Activated naive CD4-positive, alpha-beta T cell treated with anti-CD3 and anti-CD28 coated beads for 36 hours (primary cell): ENCODE measurements at regions not wholly inside any gene's neighbourhood (a gene's known extent, or its start where the extent isn't known, plus 50 kb on each side); places are given as distances from the start of the nearest gene placed in this dataset.

Source experiments
- CTCF ChIA-PET: fragments of 350-600 bp; sonication (Branson Sonifier 250); formaldehyde crosslinking; loops from one replicate; lab custom pipeline; 2021; ENCODE audit warnings: antibody characterized with exemption; lab: Charles Lee
- DNase-seq: peaks from one replicate; pipeline ENCODE4 v3.0.0-alpha.2; 2020
- H3K27ac Mint-ChIP-seq: one replicate; pipeline ENCODE4 v1.8.0; 2021; ENCODE audit warnings: mild to moderate bottlenecking, mixed read lengths
- H3K27me3 Mint-ChIP-seq: one replicate; pipeline ENCODE4 v1.8.0; 2021; ENCODE audit warnings: low read depth, mixed read lengths
- H3K36me3 Mint-ChIP-seq: one replicate; pipeline ENCODE4 v1.8.0; 2021; ENCODE audit warnings: low read depth, mixed read lengths
- H3K4me1 Mint-ChIP-seq: one replicate; pipeline ENCODE4 v1.8.0; 2021; ENCODE audit warnings: low read depth, mixed read lengths
- H3K4me3 Mint-ChIP-seq: one replicate; pipeline ENCODE4 v1.8.0; 2021; ENCODE audit warnings: mild to moderate bottlenecking, moderate library complexity, mixed read lengths
- H3K9me3 Mint-ChIP-seq: one replicate; pipeline ENCODE4 v1.8.0; 2021; ENCODE audit warnings: mixed read lengths
- intact Hi-C: fragments of 100-400 bp; cut with micrococcal nuclease; formaldehyde crosslinking; loops from one replicate; pipeline ENCODE4 v1.15.1; 2023

GRCh38 chr9:86893811-86894490 is 53.4 kb downstream of the GAS1 start:
- intact Hi-C loops: no loop called here
- no peak for DNase-seq
- Mint-ChIP-seq H3K27ac (no peak overlapping the region), H3K9me3 (no peaks in the 10 kb centered on the region), H3K4me1 (no peaks in the 10 kb centered on the region), H3K4me3 (no peak overlapping the region), H3K27me3 (peaks cover 14% of the 10 kb centered on the region), H3K36me3 (no peaks in the 10 kb centered on the region)
- CTCF ChIA-PET: no interaction called here

DNA sequence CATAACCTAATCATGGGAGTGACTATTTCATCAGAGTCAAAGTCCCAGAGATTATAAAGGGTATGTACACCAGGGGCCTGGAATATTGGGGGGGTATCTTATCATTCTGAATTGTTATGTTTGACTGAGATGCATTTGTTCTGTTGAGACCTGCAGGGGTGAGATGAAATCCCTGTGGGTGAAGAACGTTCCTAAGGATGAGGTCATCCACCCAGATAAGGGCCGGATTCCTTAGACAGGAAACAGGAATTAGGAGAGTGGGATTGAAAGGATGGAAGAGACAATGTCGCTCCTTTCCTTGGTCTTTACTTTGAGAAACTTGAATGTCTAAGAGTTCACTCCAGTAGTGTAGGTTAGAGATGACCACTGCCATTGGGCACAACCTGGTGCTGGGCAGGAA is 54.7 kb downstream of the GAS1 start:
- H3K27ac Mint-ChIP-seq: no peak overlapping the region
- intact Hi-C loops: no loop called here

GRCh38 chr9:86891886-86892437 is 55.3 kb downstream of the GAS1 start:
- Mint-ChIP-seq H3K9me3 (no peaks in the 10 kb centered on the region), H3K4me1 (no peaks in the 10 kb centered on the region), H3K27me3 (peaks cover 7% of the 10 kb centered on the region), H3K27ac (no peak overlapping the region), H3K36me3 (no peaks in the 10 kb centered on the region), H3K4me3 (no peak overlapping the region)
- CTCF ChIA-PET: no interaction called here
- intact Hi-C loops: no loop called here
- DNase-seq: no peak

More for the DNA sequence above, 54.7 kb downstream of the GAS1 start:
- Mint-ChIP-seq H3K9me3 (no peaks in the 10 kb centered on the region), H3K4me1 (no peaks in the 10 kb centered on the region), H3K4me3 (no peak overlapping the region), H3K36me3 (no peaks in the 10 kb centered on the region), H3K27me3 (peaks cover 10% of the 10 kb centered on the region)
- no peak for DNase-seq
- CTCF ChIA-PET: no interaction called here

GRCh38 chr9:86891091-86891490 is 56.2 kb downstream of the GAS1 start:
- CTCF ChIA-PET: no interaction called here
- H3K4me3 Mint-ChIP-seq: no peak overlapping the region
- no peaks in the 10 kb centered on the region for H3K9me3 Mint-ChIP-seq
- no peak overlapping the region for H3K27ac Mint-ChIP-seq
- intact Hi-C loops: no loop called here
- no peaks in the 10 kb centered on the region for H3K4me1 Mint-ChIP-seq
- H3K36me3 Mint-ChIP-seq: no peaks in the 10 kb centered on the region
- H3K27me3 Mint-ChIP-seq: peaks cover 5% of the 10 kb centered on the region
- no peak for DNase-seq

DNA sequence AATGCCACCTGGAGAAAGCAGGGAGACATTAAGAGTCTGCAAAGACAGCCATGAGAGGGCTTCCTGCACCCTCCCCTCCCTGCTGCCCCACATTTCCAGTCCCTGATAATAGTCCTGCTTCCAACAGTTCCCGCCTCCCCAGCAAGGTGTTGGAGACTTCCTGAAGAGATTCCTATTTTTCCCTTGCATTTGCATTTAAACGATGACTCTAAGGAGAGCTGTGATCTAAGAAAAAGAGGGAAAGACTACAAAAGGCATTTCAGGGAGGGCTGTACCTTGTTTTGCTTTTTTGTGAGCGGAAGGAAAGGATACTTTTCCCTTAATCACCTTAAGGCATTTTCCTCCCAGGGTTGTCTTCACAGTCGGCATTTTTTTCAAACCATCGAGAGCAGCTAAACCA is 62.1 kb downstream of the GAS1 start:
- Mint-ChIP-seq H3K27me3 (peaks cover 3% of the 10 kb centered on the region), H3K9me3 (no peaks in the 10 kb centered on the region), H3K36me3 (no peaks in the 10 kb centered on the region), H3K27ac (no peak overlapping the region), H3K4me1 (no peaks in the 10 kb centered on the region), H3K4me3 (no peak overlapping the region)
- no peak for DNase-seq
- CTCF ChIA-PET: no interaction called here
- intact Hi-C loops: no loop called here

- Mint-ChIP-seq H3K9me3 (no peaks in the 10 kb centered on the region), H3K36me3 (no peaks in the 10 kb centered on the region), H3K27ac (no peak overlapping the region), H3K27me3 (peaks cover 16% of the 10 kb centered on the region), H3K4me1 (no peaks in the 10 kb centered on the region), H3K4me3 (no peak overlapping the region)
- no peak for DNase-seq
- CTCF ChIA-PET: no interaction called here
- intact Hi-C loops: no loop called here
These were observed 70.6 kb downstream of the GAS1 start for GRCh38 chr9:86876621-86877196.

- Mint-ChIP-seq H3K27ac (no peak overlapping the region), H3K36me3 (no peaks in the 10 kb centered on the region), H3K4me1 (no peaks in the 10 kb centered on the region), H3K27me3 (peaks cover 17% of the 10 kb centered on the region), H3K4me3 (no peak overlapping the region), H3K9me3 (no peaks in the 10 kb centered on the region)
- no peak for DNase-seq
- intact Hi-C loops: no loop called here
- CTCF ChIA-PET: no interaction called here
These were observed 78.7 kb downstream of the GAS1 start for GRCh38 chr9:86868616-86869015.

GRCh38 chr9:86867804-86868313 is 79.4 kb downstream of the GAS1 start:
- DNase-seq: no peak
- Mint-ChIP-seq H3K4me3 (no peak overlapping the region), H3K36me3 (no peaks in the 10 kb centered on the region), H3K27me3 (peaks cover 19% of the 10 kb centered on the region), H3K4me1 (no peaks in the 10 kb centered on the region), H3K9me3 (no peaks in the 10 kb centered on the region), H3K27ac (no peak overlapping the region)
- CTCF ChIA-PET: no interaction called here
- intact Hi-C loops: no loop called here

- peaks cover 21% of the 10 kb centered on the region for H3K27me3 Mint-ChIP-seq
- no peak overlapping the region for H3K4me3 Mint-ChIP-seq
- DNase-seq: no peak
- H3K4me1 Mint-ChIP-seq: no peaks in the 10 kb centered on the region
- intact Hi-C loops: no loop called here
- no peak overlapping the region for H3K27ac Mint-ChIP-seq
- CTCF ChIA-PET: no interaction called here
- no peaks in the 10 kb centered on the region for H3K36me3 Mint-ChIP-seq
- H3K9me3 Mint-ChIP-seq: no peaks in the 10 kb centered on the region
These were observed 81.4 kb downstream of the GAS1 start for GRCh38 chr9:86865952-86866351.

GRCh38 chr9:86860006-86860405 is 87.3 kb downstream of the GAS1 start:
- CTCF ChIA-PET: no interaction called here
- intact Hi-C loops: no loop called here

DNA sequence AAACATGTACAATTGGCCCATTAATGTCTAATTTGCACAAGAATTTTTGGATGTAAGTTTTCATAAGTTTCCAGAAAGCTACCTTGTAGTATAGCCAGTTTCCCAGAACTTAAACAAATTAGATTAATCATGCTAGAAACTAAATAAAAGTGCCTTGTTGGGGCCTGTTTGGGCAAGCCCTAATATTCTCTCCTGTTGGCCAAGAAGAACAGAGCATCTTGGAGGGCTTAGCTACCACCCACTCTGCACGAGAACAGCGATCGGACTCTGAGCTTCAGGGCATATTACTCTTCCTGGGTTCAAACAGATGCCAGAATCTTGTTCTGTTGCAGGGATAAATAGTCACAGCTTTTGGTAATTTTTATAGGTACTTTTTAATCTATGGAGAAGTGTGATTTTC is 88.2 kb downstream of the GAS1 start:
- DNase-seq: no peak
- Mint-ChIP-seq H3K4me1 (no peaks in the 10 kb centered on the region), H3K9me3 (no peaks in the 10 kb centered on the region), H3K36me3 (no peaks in the 10 kb centered on the region), H3K27ac (no peak overlapping the region), H3K27me3 (peaks cover 21% of the 10 kb centered on the region), H3K4me3 (no peak overlapping the region)
- intact Hi-C loops: no loop called here
- CTCF ChIA-PET: no interaction called here

More at GRCh38 chr9:86860006-86860405, 87.3 kb downstream of the GAS1 start:
- H3K4me3 Mint-ChIP-seq: no peak overlapping the region
- H3K27ac Mint-ChIP-seq: no peak overlapping the region
- H3K9me3 Mint-ChIP-seq: no peaks in the 10 kb centered on the region
- H3K4me1 Mint-ChIP-seq: no peaks in the 10 kb centered on the region
- DNase-seq: no peak
- H3K27me3 Mint-ChIP-seq: peaks cover 22% of the 10 kb centered on the region
- H3K36me3 Mint-ChIP-seq: no peaks in the 10 kb centered on the region

- Mint-ChIP-seq H3K27me3 (peaks cover 28% of the 10 kb centered on the region), H3K4me3 (no peak overlapping the region), H3K27ac (no peak overlapping the region), H3K36me3 (no peaks in the 10 kb centered on the region), H3K4me1 (no peaks in the 10 kb centered on the region), H3K9me3 (no peaks in the 10 kb centered on the region)
- no peak for DNase-seq
- intact Hi-C loops: no loop called here
- CTCF ChIA-PET: no interaction called here
These were observed 89.3 kb downstream of the GAS1 start for GRCh38 chr9:86858009-86858408.

DNA sequence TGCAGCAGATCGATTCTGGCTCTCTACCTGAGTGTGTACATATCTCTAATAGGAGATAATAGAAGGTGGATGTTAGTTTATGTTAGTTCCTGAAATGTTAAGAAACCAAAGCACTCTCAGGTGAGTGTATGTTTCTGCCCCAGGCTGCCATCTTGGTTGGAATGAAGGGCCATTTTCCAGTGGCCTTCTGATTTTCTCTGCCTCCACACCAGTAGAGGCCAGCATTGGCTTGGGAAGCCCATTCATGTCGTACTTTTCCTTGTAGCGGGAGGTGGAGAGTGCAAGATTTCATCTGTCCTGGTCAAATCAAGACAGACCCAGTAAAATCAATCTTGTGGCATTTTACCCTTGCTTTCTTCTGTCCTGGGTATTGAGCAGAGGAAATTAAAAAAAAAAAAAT is 91.0 kb downstream of the GAS1 start:
- DNase-seq: no peak
- H3K36me3 Mint-ChIP-seq: no peaks in the 10 kb centered on the region
- H3K27ac Mint-ChIP-seq: no peak overlapping the region
- intact Hi-C loops: no loop called here
- H3K4me1 Mint-ChIP-seq: no peaks in the 10 kb centered on the region
- H3K27me3 Mint-ChIP-seq: peaks cover 38% of the 10 kb centered on the region
- peaks cover 4% of the 10 kb centered on the region for H3K9me3 Mint-ChIP-seq
- H3K4me3 Mint-ChIP-seq: no peak overlapping the region
- CTCF ChIA-PET: no interaction called here
